Psoas muscle (tissue), 7 donors: ENCODE measurements at regions not wholly inside any gene's neighbourhood (a gene's known extent, or its start where the extent isn't known, plus 50 kb on each side); places are given as distances from the start of the nearest gene placed in this dataset.

Source experiments
- ATAC-seq, 4 donors: fragments of 200-7000 bp; cut with Tn5 transposase; one replicate each; pipeline ENCODE4 v1.9.1; 2020; ENCODE audit warnings: moderate library complexity in 3 of 4, mild to moderate bottlenecking in 2 of 4
- DNase-seq, 2 donors: peaks; one replicate each; pipeline ENCODE4 v3.0.0-alpha.2; 2020
- H3K27ac ChIP-seq: fragments of 200-600 bp; one replicate; pipeline ENCODE4 v1.8.0; 2022
- H3K27me3 ChIP-seq, 3 donors: fragments of 200-600 bp in 1 of 3; one replicate each; pipeline versions ENCODE4 v1.6.1 to v1.8.0; 2013 to 2022; ENCODE audit warnings: low read length in 2 of 3, mild to moderate bottlenecking in 2 of 3, moderate library complexity in 1 of 3; ENCODE audit not compliant: insufficient read depth in 3 of 3
- H3K36me3 ChIP-seq, 2 donors: fragments of 200-600 bp in 1 of 2; one replicate each; pipeline versions ENCODE4 v1.6.1 to v1.8.0; 2013 to 2022; ENCODE audit warnings: low read depth in 1 of 2, mild to moderate bottlenecking in 1 of 2, moderate library complexity in 1 of 2; ENCODE audit not compliant: insufficient read depth in 1 of 2
- H3K4me1 ChIP-seq: fragments of 200-600 bp; one replicate; pipeline ENCODE4 v1.8.0; 2022
- H3K4me3 ChIP-seq: fragments of 200-600 bp; one replicate; pipeline ENCODE4 v1.8.0; 2022; ENCODE audit warnings: mild to moderate bottlenecking
- H3K9me3 ChIP-seq: fragments of 200-600 bp; one replicate; pipeline ENCODE4 v1.8.0; 2022
- WGBS, 3 donors: extraction: QIAGEN DNeasy Blood & Tissue Kit; methylation state at CpG; one replicate each; pipeline versions ENCODE4 v1.1.6 to v1.1.7; 2013; 5-methylcytosine and 5-hydroxymethylcytosine counted together
- intact Hi-C, 2 donors: fragments of 100-400 bp; cut with DNase I; formaldehyde crosslinking; loops; one replicate each; pipeline versions ENCODE4 v1.11.0 to v1.14.2; 2022
- TF ChIP-seq, protein P1 (sequence below): fragments of 200-600 bp; IDR thresholded peaks from one replicate; pipeline ENCODE4 v1.8.0; 2022; ENCODE audit warnings: antibody characterized with exemption
- donor health status: healthy with polysubstance abuse.
- donor health status: DM: no; HTN: no; CAD: no; lungs with moderate emphysema.
- donor health status: Bipolar disorder and iron deficiency.
- donor health status: healthy.
- donor health status: DM: yes; HTN: yes; CAD: no.
- donor health status: DM: no; HTN: no; CAD: no.
- donor health status: DM: yes; HTN: yes; CAD: no.

DNA sequence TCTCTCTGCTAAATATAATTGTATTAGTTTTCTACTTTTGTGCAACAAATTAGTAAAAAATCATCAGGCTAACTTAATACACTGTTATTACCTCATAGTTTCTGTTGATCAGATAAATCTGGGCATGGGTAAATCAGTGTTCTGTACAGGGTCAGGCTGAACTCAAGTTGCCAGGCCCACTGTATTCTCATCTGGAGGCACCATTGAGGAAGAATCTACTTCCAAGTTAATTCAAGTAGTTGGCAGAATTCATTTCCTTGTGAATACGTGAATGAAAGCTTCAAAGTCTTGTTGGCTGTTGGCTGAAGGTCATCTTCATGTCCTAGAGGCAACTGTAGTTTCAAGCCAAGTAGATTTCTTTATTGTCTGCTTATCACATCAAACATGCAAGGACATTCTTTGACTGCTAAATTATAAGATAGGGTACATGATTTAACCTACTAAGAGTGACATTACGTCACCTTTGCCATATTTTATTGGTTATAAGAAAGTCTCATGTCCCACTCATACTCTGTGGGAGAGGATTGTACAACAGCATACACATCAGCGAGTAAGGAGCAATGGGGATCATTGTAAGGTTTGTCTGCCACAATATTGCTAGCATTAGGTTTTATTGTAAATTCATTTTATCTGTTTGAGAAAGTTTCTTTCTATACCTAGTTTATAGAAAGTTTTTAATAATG, 1219.0 kb downstream of the ARAP2 start:
- Histone ChIP-seq H3K27me3 (no peaks in the 10 kb centered on the region), H3K27ac (no peak overlapping the region), H3K4me1 (no peaks in the 10 kb centered on the region), H3K9me3 (no peaks in the 10 kb centered on the region), H3K36me3 (no peaks in the 10 kb centered on the region), H3K4me3 (no peak overlapping the region)
- 61 to 63% (median 61%) methylated on average over 3 of the region's 3 CpGs for WGBS, 3 donors
- no peak for ATAC-seq
- TF ChIP-seq, protein P1, sequence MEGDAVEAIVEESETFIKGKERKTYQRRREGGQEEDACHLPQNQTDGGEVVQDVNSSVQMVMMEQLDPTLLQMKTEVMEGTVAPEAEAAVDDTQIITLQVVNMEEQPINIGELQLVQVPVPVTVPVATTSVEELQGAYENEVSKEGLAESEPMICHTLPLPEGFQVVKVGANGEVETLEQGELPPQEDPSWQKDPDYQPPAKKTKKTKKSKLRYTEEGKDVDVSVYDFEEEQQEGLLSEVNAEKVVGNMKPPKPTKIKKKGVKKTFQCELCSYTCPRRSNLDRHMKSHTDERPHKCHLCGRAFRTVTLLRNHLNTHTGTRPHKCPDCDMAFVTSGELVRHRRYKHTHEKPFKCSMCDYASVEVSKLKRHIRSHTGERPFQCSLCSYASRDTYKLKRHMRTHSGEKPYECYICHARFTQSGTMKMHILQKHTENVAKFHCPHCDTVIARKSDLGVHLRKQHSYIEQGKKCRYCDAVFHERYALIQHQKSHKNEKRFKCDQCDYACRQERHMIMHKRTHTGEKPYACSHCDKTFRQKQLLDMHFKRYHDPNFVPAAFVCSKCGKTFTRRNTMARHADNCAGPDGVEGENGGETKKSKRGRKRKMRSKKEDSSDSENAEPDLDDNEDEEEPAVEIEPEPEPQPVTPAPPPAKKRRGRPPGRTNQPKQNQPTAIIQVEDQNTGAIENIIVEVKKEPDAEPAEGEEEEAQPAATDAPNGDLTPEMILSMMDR: no peak
- intact Hi-C loops: no loop called here
- no peak for DNase-seq

DNA sequence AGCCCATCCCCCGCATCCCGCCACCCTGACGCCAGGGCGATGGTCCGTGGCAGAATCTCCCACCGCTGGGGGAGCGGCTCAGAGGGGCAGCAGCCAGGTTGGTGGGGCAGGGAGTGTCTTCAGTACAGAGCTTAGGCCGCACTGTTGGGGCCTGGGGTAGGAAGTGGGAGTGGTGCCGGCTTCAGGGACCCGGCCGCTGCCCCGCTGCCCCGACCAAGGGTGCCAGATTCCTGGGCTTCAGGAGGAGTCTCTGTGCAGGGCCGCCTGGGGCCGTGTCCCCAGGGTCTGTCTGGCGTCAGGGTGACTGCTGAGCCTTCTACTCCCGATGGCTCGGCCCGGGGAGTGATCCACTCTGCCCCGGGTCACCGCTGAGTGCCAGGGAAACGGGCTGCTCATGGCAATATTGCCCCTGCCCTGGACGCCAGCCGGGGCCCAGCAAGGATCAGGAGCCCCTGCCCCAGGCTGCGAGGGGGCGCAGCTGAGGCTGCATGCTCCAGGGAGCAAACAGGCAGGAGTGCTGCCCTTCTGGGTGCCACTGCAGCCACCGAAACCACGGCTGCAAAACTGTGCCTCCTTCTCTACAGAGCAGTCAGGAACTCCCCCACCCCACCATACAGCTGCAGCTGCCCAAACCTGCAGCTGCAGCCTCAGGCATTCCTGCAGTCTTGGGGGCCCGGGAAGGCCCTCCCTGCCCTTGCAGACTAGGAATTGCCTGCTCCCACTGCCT, 1206.1 kb downstream of the ARAP2 start:
- intact Hi-C loops: no loop called here
- no peak for ATAC-seq
- no peak overlapping the region for H3K27ac ChIP-seq

DNA sequence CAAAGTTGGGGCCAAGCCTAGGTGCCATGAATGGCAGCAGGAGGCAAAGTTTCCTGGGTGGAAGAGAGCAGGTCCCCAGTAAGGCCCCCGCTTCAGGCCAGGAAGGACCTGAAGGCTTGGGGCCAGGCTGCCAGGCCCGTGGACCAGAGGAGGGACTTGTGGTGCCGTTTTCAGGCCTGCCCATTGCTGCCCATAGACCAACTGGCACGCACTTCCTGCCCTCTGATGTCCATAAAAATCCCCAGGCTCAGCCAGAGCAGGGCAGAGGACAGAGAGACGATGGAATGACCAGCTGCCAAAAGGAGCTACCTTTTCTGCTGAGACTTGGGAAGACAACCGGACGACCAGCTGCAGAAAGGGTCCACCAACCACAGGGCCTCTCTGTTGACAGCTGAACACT, 1205.5 kb downstream of the ARAP2 start:
- DNase-seq (no peak), ATAC-seq (no peak)
- no peaks in the 10 kb centered on the region for H3K4me1 ChIP-seq
- H3K9me3 ChIP-seq: no peaks in the 10 kb centered on the region
- H3K27me3 ChIP-seq: no peaks in the 10 kb centered on the region
- WGBS, 3 donors: 76 to 92% (median 84%) methylated on average over 7 of the region's 7 CpGs
- H3K27ac ChIP-seq: no peak overlapping the region
- TF ChIP-seq, protein P1: no peak
- intact Hi-C loops: no loop called here
- no peaks in the 10 kb centered on the region for H3K36me3 ChIP-seq
- H3K4me3 ChIP-seq: no peak overlapping the region

More for the DNA sequence above, 1206.1 kb downstream of the ARAP2 start:
- no peak for DNase-seq
- Histone ChIP-seq H3K4me3 (no peak overlapping the region), H3K36me3 (no peaks in the 10 kb centered on the region), H3K9me3 (no peaks in the 10 kb centered on the region), H3K27me3 (no peaks in the 10 kb centered on the region), H3K4me1 (no peaks in the 10 kb centered on the region)
- TF ChIP-seq, protein P1: no peak
- WGBS, 3 donors: 87 to 93% (median 92%) methylated on average over 27 to 29 of the region's 29 CpGs

DNA sequence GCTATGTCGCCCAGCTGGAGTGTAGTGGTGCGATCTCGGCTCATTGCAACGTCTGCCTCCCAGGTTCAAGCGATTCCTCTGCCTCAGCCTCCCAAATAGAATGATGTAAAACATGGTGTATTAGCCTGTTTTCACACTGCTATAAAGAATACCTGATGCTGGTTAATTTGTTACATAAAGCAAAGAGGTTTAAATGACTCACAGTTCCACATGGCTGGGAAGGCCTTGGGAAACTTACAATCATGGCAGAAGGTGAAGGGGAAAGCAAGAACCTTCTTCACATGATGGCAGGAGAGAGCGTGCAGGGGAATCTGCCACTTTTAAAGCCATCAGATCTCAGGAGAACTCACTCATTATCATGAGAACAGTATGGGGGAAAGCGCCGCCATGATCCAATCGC, 1191.8 kb downstream of the ARAP2 start:
- ATAC-seq (no peak), DNase-seq (no peak)
- Histone ChIP-seq H3K27me3 (no peaks in the 10 kb centered on the region), H3K27ac (no peak overlapping the region), H3K9me3 (no peaks in the 10 kb centered on the region), H3K36me3 (no peaks in the 10 kb centered on the region), H3K4me1 (no peaks in the 10 kb centered on the region), H3K4me3 (no peak overlapping the region)
- intact Hi-C loops: no loop called here
- TF ChIP-seq, protein P1: no peak
- 92 to 94% (median 92%) methylated on average over 9 of the region's 9 CpGs for WGBS, 3 donors
